Islet precursor cell (in vitro differentiated cells): ENCODE measurements at regions not wholly inside any gene's neighbourhood (a gene's known extent, or its start where the extent isn't known, plus 50 kb on each side); places are given as distances from the start of the nearest gene placed in this dataset.
"Not testable (repeated sequence)": the region's sequence is repeated elsewhere in the genome, so short reads cannot be mapped to it uniquely, and the experiment has no call there.

Experiments used
- DNase-seq: peaks from one replicate; pipeline ENCODE4 v3.0.0-alpha.2; 2018

DNA sequence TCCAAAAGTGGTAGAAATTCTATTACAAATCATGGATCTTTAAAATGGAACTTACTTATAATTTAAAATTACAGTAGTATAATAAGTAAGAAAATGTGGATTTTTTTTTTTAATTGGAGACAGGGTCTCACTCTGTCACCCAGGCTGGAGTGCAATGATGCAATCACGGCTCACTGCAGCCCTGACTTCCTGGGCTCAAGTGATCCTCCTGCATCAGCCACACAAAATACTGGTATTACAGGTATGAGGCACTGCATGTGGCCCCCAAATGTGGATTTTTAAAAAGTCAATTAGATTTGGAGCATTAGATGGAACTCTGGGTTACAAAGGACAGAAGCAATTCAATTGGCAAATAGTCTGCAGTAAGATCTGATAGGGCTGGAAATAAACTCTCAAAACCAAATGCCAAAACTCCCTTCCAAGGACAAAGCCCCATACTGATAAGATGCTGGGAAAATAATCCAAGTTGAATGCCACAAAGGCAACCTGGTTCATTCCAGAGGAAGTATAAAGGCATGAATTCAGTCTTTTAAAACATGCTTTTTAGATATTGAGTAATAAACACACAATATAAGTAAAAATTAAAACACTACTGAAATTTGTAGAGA lies 294.2 kb downstream of the ZNF248 start:
- DNase-seq = no peak

DNA sequence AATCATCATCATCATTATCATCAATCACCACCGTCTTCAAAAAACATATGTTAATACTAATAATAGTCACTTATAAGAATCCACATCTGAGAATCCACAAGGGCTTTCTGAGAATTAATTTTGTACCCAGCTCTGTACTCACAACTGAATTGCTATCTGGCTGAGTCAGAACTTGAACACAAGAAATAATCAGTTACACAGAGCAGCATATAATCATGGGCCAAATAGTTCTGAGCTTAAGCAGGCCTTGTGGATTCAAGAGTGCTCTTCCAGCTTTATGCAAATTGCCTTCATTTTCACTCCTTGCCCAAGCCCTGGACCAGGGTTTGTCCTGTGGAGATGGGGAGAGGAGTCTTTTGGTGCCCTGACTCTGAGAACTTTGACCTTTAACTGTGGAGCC lies 304.5 kb downstream of the ZNF248 start:
- DNase-seq = no peak

DNA sequence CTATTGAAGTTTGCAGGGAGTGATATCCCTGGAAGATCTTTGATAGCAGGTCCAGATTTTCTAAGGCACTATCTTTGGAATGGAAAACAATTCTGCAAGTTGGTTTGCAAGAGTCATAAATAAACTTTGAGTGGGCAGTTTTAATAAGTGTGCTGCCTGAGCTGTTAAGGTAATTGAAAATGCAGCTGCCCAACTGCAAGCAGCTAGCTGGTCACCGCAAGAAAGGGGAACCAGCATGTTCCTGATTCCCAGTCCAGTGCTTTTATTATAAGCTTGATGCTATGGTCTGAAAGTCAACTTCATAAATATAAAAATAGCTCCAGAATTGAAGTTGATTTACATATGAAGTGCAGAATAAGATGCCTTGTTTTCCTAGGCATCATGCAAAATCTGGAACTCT lies 308.4 kb downstream of the ZNF248 start:
- no peak for DNase-seq

DNA sequence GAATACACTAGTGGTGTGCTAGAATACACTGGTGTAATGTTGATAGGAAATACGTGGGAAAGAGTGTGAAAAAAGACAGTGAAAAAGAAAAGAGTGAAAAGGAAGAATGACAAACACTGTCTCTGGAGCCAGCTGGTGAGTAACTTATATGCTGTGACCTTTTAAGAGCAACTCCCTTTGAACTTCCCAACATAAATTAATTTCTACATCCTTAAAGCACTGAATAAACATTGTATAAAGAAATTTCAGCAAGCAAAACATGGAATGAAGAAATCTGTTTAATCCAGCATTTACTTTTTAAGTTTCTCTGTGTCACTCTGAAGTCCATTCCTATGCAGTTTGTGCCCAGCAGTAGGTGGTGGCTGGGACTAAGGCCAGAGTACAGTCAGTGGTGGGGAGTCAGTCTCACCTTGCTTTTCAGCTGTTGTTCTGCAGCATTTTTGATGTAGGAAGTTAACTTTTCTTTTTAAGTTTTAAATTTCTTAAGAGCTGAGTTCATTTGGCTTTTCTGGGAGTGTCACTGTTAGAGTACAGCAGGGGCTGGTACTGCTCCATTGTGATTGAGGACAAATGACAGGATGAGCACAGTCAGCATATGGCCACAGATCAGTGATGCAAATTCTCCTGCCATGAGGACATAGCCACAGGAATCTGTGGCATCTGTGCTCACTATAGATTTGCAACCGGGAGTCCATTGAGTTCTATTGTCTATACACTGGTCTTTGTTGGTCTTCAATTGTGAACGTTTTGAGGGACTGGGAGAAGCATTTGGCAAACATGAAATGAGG lies 321.8 kb downstream of the ZNF248 start:
- no peak for DNase-seq

DNA sequence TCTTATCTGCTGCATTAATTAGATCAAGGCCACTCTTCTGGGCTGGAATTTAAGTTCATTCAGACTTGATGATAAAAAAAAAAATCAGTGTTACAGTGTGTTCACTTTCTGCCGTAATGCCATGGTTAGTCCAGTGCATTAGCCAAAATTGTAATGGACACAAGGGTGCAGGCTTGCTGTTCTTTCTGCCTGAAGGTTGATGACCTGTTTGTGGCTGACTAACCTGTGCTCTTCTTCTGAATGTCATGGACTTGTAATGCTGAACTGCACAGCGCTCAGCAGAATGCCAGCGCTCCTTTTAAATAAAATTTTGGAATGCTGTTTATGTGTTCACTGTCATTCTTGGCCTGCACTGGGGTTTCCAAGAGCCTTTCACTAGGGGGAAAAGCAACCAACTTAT lies 323.2 kb downstream of the ZNF248 start:
- DNase-seq = no peak

DNA sequence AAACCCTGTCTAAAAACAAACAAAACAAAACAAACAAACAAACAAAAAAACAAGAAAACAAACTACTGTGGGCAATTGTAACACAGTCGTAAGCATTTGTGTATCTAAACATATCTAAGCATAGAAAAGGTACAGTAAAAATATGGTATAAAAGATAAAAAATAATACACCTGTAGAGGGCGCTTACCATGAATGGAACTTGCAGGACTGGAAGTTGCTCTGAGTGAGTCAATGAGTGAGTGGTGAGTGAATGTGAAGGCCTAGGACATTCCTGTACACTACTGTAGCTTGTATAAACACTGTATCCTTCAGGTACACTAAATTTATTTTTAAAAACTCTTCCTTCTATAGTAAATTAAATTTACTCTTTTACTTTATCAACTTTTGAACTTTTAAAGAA lies 332.0 kb downstream of the ZNF248 start:
- not testable (repeated sequence) for DNase-seq

DNA sequence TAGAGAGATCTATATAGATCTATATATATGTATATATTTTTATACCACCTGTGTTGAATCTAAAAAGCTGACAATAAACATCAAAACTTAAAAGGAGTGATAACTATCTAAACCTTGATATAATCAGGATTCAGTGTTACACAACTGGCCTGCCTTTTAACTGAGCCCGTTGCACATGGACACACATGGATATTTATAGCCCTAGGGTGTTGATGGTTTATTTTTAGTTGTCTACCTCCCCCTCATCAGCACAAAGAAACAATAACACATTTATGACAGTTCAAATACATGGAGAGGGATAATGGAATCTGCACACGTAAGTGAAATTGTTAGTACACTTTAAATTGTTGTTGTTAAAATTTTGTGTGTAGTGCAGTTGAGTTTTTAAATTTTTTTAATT lies 336.9 kb downstream of the ZNF248 start:
- DNase-seq = no peak

DNA sequence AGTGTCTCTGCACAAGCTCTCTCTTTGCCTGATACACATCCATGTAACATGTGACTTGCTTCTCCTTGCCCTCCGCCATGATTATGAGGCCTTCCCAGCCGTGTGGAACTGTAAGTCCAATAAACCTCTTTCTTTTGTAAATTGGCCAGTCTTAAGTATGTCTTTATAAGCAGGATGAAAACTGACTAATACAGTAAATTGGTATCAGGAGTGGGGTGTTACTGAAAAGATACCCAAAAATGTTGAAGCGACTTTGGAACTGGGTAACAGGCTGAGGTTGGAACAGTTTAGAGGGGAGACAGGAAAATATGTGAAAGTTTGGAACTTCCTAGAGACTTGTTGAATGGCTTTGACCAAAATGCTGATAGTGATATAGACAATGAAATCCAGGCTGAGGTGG lies 346.9 kb downstream of the ZNF248 start:
- DNase-seq = not testable (repeated sequence)

DNA sequence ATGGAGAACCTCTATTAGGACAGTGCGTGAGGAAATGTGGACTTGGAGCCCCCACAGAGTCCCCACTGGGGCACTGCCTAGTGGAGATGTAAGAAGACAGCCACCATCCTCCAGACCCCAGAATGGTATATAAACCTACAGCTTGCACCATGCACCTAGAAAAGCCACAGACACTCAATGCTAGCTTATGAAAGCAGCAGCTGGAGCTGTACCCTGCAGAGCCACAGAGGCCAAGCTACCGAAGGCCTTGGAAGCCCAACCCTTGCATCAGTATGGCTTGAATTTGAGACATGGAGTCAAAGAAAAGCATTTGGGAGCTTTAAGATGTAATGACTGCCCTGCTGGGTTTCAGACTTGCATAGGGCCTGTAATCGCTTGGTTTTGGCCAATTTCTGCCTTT lies 361.3 kb downstream of the ZNF248 start:
- DNase-seq = no peak

DNA sequence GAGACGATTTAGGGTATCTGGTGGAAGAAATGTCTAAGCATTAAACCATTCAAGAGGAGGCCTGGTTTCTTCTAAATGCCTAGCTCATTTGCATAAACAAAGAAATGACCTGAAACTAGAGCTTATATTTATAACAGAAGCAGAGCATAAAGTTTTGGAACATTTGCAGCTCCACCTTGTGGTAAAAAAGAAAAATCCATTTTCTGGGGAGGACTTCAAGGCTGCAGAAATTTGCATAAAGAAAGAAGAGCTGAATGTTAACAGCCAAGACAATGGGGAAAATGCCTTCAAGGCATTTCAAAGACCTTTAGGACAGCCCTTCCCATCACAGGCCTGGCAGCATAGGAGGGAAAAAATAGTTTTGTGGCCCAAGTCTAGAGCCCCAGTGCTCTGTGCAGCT lies 362.0 kb downstream of the ZNF248 start:
- DNase-seq = no peak

DNA sequence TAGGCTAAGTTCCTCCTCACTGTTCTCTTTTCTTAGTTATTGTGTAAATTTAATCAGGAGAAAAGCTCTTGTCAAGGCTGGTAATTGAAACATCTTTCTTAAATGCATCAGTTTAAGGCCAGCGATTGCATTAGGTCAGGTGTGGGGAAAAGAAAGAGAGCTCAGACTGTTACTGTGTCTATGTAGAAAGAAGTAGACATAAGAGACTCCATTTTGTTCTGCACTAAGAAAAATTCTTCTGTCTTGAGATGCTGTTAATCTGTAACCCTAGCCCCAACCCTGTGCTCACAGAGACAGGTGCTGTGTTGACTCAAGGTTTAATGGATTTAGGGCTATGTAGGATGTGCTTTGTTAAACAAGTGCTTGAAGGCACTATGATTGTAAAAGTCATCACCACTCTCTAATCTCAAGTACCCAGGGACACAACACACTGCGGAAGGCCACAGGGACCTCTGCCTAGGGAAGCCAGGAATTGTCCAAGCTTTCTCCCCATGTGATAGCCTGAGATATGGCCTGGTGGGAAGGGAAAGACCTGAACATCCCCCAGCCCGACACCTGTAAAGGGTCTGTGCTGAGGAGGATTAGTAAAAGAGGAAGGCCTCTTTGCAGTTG lies 364.1 kb downstream of the ZNF248 start:
- DNase-seq = not testable (repeated sequence)

DNA sequence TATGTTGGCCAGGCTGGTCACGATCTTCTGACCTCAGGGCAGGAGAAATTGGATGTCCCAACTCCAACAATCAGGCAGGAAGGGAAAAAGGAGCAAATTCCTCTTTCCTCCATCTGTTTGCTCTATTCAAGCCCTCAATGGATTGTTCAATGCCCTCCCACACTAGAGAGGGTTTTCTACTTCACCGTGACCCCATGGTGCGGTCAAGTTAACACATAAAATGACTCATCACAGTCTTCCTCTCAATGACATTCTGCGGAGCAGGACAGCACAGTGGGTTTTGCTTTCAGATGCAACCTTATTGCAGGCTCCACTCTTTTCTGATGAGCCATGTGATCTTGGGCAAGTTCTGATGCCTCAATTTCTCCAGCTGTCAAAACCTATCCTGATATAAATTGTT lies 364.9 kb downstream of the ANKRD30A start:
- DNase-seq = no peak

DNA sequence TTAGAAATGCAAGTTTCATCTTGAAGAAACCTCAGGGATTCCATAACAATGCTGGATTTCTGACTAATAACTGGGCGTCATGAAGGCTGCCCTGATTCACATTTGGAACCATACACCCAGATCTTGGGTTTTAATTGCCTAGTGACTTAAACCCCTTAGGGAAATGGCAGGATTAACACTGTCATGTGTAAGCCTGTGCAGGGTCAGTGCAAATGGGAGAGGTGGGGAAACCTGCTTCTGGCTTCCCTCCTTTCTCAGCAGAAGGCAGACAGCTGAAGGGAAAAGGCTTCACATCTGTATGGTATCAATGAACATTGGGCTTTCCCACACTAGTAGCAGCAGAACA lies 364.2 kb downstream of the ANKRD30A start:
- DNase-seq = no peak

DNA sequence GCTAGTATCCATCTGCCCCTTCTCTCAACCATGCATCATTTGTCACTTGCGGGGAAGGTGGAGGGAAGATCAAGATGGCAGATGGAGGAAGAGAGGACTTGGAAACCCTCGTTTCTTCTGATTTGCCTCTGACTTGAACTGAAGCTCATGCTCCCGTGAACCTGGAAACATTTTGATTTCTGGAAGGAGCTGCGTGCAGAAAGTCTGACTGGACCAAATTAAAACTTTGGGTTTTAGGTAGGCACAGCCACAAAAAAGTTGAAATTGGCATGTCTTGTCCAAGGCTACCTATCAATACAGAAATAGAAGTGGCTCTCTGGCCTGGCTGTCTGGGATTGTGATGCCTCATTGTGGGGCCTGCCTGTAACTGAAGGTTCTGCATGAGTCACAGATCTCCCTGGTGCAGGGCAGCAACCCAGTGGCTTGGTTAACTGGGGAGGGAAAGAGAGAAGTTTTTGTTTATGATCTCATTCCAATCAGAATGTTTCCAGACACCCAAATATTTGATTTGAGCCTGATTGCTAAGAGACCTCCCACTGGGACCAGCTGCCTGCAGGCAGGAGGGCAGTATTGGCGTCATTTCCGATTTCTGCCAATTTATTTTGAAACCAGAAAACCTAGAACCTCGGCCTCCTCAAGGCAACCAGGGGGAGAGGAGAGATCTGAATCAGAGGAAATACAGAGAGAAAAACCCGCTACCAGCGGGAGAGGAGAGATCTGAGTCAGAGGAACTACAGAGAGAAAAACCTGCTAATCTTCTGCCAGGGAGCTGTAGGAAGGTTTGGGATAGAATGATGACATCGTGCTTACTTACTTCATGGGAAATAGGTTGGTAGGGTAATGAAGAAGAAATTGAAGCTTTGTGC lies 363.6 kb downstream of the ANKRD30A start:
- DNase-seq = no peak

DNA sequence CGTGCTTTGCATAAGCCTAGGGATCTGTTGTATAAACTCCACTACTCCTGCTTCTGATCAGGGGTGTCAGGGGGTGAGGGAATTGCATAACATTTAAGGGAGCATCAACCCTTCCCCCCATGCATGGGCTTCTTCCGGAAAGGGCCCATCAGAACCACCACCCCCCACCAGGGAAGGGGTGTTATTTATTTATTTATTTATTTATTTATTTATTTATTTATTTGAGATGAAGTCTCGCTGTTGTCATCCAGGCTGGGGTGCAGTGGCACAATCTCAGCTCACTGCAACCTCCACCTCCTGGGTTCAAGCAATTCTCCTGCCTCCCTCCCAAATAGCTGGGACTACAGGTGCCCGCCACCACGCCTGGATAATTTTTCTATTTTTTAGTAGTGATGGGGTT lies 355.2 kb downstream of the ANKRD30A start:
- DNase-seq = not testable (repeated sequence)

DNA sequence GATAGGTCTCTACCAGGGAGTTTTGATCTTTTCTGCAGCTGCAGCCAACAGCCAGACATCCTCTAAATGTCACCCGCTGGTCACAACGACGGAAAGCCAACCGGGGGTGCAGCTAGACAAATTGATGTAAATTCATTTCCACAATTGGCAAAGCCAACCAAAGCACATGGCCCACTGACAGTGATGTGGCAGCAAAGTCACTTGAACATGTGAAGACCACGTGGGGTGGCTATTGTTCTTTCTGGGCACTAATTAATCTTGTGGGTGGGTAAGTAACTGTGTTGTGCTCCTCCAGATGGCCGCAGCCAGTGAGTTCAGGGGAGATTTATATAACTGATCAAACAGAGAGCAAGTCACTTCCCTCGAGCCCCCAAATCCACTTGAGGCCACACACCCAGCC lies 354.1 kb downstream of the ANKRD30A start:
- no peak for DNase-seq

DNA sequence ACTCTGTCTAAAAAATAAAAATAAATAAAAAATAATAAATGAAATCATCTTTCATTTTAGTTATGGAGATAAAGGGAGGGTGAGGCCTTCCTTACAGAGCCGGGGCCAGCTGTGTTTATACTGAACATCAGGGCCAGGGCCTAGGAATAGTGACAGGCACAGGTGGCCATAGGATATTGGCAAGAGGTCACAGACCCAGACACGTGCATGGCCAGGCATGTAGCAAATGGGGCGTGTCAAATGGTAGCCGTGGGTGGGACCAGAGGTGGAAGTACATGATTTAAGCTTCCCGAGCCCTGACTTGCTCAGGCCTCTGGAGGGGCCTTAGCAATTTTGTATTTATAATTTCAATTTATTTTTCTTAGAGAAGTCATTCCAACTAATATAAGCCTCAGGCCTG lies 353.0 kb downstream of the ANKRD30A start:
- DNase-seq = no peak

DNA sequence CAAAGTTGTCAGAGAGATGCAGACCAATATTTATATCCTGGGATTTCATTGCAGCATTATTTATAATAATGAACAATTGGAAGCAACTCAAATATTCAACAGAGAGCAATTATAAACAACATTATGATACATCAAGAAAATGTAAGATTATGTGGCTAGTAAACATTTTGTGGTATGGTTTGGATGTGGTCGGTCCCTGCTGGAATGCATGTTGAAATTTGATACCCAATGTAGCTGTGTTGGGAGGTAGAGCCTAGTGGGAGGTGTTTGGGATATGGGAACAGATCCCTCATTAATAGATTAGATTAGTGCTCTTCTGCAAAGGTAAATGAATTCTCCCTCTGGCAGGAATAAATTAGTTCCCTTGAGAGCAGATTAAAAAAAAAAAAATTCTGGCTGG lies 350.9 kb downstream of the ANKRD30A start:
- DNase-seq = no peak

DNA sequence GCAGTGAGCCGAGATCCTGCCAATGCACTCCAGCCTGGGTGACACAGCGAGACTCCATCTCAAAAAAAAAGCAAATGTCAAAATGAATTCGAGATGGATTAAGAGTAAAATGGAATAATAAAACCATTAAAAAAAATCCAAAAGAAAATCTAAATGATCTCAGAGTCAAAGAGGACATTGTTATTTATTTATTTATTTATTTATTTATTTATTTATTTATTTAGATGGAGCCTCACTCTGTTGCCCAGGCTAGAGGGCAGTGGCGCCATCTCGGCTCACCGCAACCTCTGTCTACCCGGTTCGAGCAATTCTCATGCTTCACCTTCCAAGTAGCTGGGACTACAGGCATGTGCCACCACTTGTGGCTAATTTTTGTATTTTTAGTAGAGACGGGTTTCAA lies 349.2 kb downstream of the ANKRD30A start:
- no peak for DNase-seq

DNA sequence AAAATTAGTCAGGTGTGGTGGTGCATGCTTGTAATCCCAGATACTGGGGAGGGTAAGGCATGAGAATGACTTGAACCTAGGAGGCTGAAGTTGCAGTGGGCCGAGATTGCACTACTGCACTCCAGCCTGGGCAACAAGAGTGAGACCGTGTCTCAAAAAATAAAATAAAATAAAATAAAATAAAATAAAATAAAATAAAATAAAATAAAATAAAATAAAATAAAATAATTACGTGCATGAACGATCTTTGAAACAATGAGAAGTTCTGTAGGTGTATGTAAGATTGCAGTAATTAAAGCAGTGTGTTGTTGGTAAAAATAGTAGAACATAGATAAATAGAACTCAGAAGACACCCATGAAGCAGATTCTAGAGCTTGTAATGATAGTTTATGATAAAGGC lies 348.5 kb downstream of the ANKRD30A start:
- no peak for DNase-seq

DNA sequence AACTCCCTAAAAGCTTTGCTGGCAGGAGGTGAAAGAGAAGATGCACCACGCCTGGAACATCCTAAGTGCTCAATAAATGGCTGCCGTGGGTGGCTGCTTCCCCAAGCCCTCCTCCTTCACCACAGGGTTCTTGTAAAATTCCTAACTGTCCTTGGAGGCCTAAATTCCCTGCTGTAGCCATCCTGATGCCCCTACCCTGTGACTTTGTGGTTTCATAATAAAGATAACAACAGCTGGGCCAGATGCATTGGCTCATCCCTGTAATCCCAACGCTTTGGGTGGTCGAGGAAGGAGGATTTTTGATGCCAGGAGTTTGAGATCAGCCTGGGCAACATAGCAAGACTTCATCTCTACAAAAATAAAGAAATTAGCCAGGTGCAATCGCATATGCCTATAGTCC lies 341.8 kb downstream of the ANKRD30A start:
- DNase-seq = no peak

DNA sequence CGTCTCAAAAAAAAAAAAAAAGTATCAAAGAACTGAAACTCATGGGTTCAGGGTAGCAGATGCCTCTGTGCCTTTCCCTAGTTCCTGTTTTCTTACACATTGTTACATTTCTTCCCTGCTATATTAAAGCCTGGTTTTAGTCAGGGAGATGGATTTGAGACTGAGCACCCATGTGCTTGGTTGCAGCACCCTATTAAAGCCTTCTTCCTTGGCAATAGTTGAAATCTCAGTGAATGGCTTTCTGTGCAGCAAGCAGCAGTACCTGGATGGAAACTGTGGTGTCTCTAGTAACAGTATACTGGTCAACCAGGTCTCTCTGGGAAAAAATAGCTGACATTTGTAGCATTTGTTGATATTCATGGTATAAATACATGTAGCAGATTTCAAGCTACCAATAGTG lies 331.1 kb downstream of the ANKRD30A start:
- DNase-seq = no peak

DNA sequence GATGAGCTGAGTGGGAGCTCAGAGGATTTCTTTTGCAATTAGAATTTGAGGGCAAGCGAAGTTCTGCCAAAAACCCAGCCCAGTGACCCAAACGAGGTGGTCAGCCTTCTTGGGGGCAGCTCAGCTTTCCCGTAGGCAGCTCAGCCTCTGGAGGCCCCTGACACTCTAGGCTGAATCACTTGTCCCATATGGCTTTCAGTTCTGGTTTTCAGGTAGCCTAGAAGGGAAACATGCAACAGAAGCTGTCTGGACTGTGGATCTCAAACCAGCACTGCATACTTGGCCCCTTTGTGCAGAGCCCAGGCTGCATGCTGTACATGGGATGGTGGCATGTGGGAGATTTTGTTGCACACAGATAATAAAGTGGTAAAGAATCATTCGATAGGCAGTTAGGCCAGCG lies 322.8 kb downstream of the ANKRD30A start:
- DNase-seq = no peak

DNA sequence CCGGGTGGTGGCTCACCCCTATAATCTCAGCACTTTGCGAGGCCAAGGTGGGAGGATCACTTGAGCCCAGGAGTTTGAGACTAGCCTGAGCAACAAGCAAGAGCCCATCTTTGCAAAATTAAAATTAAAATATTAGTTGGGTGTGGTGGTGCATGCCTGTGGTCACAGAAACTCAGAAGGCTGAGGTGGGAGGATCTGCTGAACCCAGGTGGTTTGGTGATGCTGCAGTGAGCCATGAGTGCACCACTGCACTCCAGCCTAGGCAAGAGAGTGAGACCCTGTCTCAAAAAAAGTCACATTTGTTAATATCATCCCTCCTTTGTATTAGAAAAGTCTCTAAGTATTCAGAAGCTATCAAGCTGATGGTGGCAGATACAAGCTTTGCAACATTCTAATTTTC lies 317.5 kb downstream of the ANKRD30A start:
- no peak for DNase-seq
